ENCODE measurements at regions not wholly inside any gene's neighbourhood (a gene's known extent, or its start where the extent isn't known, plus 50 kb on each side); places are given as distances from the start of the nearest gene placed in this dataset.

DNA sequence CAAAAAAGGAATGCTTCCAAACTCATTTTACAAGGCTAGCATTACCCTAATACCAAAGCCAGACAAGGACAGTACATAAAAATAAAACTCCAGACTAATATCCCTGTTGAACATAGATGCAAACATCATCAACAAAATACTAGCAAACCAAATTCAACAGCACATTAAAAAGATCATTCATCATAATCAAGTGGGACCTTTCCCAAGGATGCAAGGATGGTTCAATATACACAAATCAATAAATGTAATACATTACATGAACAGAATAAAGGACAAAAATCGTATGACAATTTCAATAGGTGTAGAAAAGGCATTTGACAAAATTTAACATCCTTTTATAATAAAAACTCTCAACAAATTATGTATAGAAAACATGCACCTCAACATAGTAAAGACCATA, 66.6 kb upstream of the CNR1 start:
- TF ChIP-seq ZNF10 (CRISPR knock-in tag; IDR thresholded peaks at IDR 0.05; ENCODE audit: borderline replicate concordance, low read depth) (no peak), ZNF382 (CRISPR knock-in tag; IDR thresholded peaks at IDR 0.05; ENCODE audit: borderline replicate concordance) (no peak), ISL2 (CRISPR knock-in tag; IDR thresholded peaks at IDR 0.05) (no peak), NFIC (IDR thresholded peaks at IDR 0.05; ENCODE audit: low read length) (no peak), TOE1 (CRISPR knock-in tag; IDR thresholded peaks at IDR 0.05) (no peak), AGO2 (optimal IDR thresholded peaks at IDR 0.05; ENCODE audit: low read depth, low read length) (no peak), ADNP (CRISPR knock-in tag; IDR thresholded peaks at IDR 0.05) (no peak)
- TF ChIP-seq, protein P1, sequence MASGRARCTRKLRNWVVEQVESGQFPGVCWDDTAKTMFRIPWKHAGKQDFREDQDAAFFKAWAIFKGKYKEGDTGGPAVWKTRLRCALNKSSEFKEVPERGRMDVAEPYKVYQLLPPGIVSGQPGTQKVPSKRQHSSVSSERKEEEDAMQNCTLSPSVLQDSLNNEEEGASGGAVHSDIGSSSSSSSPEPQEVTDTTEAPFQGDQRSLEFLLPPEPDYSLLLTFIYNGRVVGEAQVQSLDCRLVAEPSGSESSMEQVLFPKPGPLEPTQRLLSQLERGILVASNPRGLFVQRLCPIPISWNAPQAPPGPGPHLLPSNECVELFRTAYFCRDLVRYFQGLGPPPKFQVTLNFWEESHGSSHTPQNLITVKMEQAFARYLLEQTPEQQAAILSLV (CRISPR knock-in tag; IDR thresholded peaks at IDR 0.05; ENCODE audit: borderline replicate concordance): no peak
- TF ChIP-seq, protein P2, sequence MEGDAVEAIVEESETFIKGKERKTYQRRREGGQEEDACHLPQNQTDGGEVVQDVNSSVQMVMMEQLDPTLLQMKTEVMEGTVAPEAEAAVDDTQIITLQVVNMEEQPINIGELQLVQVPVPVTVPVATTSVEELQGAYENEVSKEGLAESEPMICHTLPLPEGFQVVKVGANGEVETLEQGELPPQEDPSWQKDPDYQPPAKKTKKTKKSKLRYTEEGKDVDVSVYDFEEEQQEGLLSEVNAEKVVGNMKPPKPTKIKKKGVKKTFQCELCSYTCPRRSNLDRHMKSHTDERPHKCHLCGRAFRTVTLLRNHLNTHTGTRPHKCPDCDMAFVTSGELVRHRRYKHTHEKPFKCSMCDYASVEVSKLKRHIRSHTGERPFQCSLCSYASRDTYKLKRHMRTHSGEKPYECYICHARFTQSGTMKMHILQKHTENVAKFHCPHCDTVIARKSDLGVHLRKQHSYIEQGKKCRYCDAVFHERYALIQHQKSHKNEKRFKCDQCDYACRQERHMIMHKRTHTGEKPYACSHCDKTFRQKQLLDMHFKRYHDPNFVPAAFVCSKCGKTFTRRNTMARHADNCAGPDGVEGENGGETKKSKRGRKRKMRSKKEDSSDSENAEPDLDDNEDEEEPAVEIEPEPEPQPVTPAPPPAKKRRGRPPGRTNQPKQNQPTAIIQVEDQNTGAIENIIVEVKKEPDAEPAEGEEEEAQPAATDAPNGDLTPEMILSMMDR (CRISPR knock-in tag; IDR thresholded peaks at IDR 0.05): no peak
